NT2/D1 (cell line): ENCODE measurements at regions not wholly inside any gene's neighbourhood (a gene's known extent, or its start where the extent isn't known, plus 50 kb on each side); places are given as distances from the start of the nearest gene placed in this dataset.

Experiments used
- YY1 ChIP-seq: IDR thresholded peaks from 2 replicates; pipeline ENCODE4 v1.6.1; 2011; ENCODE audit not compliant: insufficient read length, insufficient read depth
- ZNF274 ChIP-seq: IDR thresholded peaks from 2 replicates; pipeline ENCODE4 v1.6.1; 2011; ENCODE audit warnings: mild to moderate bottlenecking, low read depth, low read length

DNA sequence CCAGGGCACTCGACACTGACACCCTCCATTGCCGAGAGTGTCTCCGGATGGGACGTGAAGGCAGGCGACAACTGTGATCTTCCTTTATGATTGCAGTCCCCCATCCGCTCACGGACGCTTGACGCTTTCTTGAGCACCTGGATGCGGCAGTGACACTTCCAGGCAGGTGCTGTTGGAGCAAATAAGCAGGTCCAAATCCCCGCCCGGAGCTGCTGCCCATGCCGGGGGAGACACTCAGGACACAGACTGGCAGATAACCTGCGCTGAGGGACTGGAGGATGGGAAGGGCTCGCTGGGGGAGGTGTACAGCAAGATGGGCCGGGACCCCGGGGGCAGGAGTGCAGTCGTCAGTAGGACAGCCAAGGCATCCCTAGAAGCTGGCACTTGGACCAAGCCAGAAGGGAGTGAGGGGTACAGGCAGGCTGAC, 1403.5 kb downstream of the BRD1 start:
- no peak for TF ChIP-seq ZNF274
- no peak for TF ChIP-seq YY1
